Loucy (cell line): ENCODE measurements at regions not wholly inside any gene's neighbourhood (a gene's known extent, or its start where the extent isn't known, plus 50 kb on each side); places are given as distances from the start of the nearest gene placed in this dataset.

Experiments
- H2AFZ ChIP-seq: fragments of 200-600 bp; sonication (generic); 2 replicates; pipeline ENCODE4 v1.6.0; 2016; ENCODE audit warnings: antibody characterized with exemption, mild to moderate bottlenecking, low read length, moderate library complexity
- H3F3A ChIP-seq: fragments of 200-600 bp; 2 replicates; pipeline ENCODE4 v1.6.0; 2016; ENCODE audit warnings: antibody characterized with exemption, low read depth, mild to moderate bottlenecking
- H3K27me3 ChIP-seq: fragments of 200-600 bp; sonication (generic); 2 replicates; pipeline ENCODE4 v1.6.1; 2014; ENCODE audit warnings: low read length, mild to moderate bottlenecking; ENCODE audit not compliant: insufficient read depth, poor library complexity, severe bottlenecking
- H3K36me3 ChIP-seq: fragments of 200-600 bp; sonication (generic); 2 replicates; pipeline ENCODE4 v1.6.1; 2016; ENCODE audit warnings: low read length; ENCODE audit not compliant: insufficient read depth
- H3K4me1 ChIP-seq: fragments of 200-600 bp; sonication (generic); 2 replicates; pipeline ENCODE4 v1.5.1; 2014; ENCODE audit warnings: low read length, mild to moderate bottlenecking; ENCODE audit not compliant: insufficient read depth, poor library complexity, severe bottlenecking
- H3K4me2 ChIP-seq: fragments of 200-600 bp; sonication (generic); 2 replicates; pipeline ENCODE4 v1.6.0; 2014; ENCODE audit warnings: antibody characterized with exemption, low read length, low read depth, mild to moderate bottlenecking; ENCODE audit not compliant: poor library complexity, severe bottlenecking
- H3K4me3 ChIP-seq: fragments of 200-600 bp; sonication (generic); 2 replicates; pipeline ENCODE4 v1.5.1; 2014; ENCODE audit warnings: low read length, mild to moderate bottlenecking, mixed read lengths; ENCODE audit not compliant: poor library complexity, severe bottlenecking
- H3K79me2 ChIP-seq: fragments of 200-600 bp; sonication (generic); 2 replicates; pipeline ENCODE4 v1.6.1; 2014; ENCODE audit warnings: low read length; ENCODE audit not compliant: insufficient read depth
- H3K9ac ChIP-seq: fragments of 200-600 bp; sonication (generic); 2 replicates; pipeline ENCODE4 v1.6.0; 2014; ENCODE audit warnings: mild to moderate bottlenecking, low read depth, low read length, moderate library complexity; ENCODE audit not compliant: poor library complexity, severe bottlenecking
- H3K9me2 ChIP-seq: fragments of 200-600 bp; sonication (generic); replicated peaks from 2 replicates; pipeline ENCODE4 v1.6.1; 2016; ENCODE audit warnings: low read depth, low read length, mixed read lengths
- H3K9me3 ChIP-seq: fragments of 200-600 bp; sonication (generic); 2 replicates; pipeline ENCODE4 v1.6.1; 2014; ENCODE audit warnings: mild to moderate bottlenecking, antibody characterized with exemption, low read length, low read depth; ENCODE audit not compliant: insufficient read depth
- H4K20me1 ChIP-seq: fragments of 200-600 bp; sonication (generic); 2 replicates; pipeline ENCODE4 v1.6.0; 2014; ENCODE audit warnings: antibody characterized with exemption, low read length, mild to moderate bottlenecking; ENCODE audit not compliant: insufficient read depth, poor library complexity, severe bottlenecking
- EZH2phosphoT487 ChIP-seq: fragments of 200-600 bp; IDR thresholded peaks from 2 replicates; pipeline ENCODE4 v1.6.1; 2018; ENCODE audit warnings: antibody characterized with exemption, mild to moderate bottlenecking, moderate library complexity, borderline replicate concordance
- TF ChIP-seq, protein P1 (sequence below): fragments of 200-600 bp; sonication (generic); conservative IDR thresholded peaks from 2 replicates; pipeline ENCODE4 v1.5.1; 2014; ENCODE audit warnings: mild to moderate bottlenecking, antibody characterized with exemption, low read length

GRCh38 chr11:114845766-114846415 is 167.6 kb downstream of the NXPE2 start:
- Histone ChIP-seq H3K9ac (no peak overlapping the region), H2AFZ (no peak overlapping the region), H3K9me3 (no peaks in the 10 kb centered on the region), H3K4me1 (no peaks in the 10 kb centered on the region), H3F3A (no peaks in the 10 kb centered on the region), H3K4me3 (no peak overlapping the region), H3K9me2 (no peaks in the 10 kb centered on the region), H3K36me3 (no peaks in the 10 kb centered on the region), H3K27me3 (no peaks in the 10 kb centered on the region), H4K20me1 (no peaks in the 10 kb centered on the region), H3K4me2 (no peak overlapping the region), H3K79me2 (no peaks in the 10 kb centered on the region)
- TF ChIP-seq EZH2phosphoT487 = no peak
- TF ChIP-seq, protein P1, sequence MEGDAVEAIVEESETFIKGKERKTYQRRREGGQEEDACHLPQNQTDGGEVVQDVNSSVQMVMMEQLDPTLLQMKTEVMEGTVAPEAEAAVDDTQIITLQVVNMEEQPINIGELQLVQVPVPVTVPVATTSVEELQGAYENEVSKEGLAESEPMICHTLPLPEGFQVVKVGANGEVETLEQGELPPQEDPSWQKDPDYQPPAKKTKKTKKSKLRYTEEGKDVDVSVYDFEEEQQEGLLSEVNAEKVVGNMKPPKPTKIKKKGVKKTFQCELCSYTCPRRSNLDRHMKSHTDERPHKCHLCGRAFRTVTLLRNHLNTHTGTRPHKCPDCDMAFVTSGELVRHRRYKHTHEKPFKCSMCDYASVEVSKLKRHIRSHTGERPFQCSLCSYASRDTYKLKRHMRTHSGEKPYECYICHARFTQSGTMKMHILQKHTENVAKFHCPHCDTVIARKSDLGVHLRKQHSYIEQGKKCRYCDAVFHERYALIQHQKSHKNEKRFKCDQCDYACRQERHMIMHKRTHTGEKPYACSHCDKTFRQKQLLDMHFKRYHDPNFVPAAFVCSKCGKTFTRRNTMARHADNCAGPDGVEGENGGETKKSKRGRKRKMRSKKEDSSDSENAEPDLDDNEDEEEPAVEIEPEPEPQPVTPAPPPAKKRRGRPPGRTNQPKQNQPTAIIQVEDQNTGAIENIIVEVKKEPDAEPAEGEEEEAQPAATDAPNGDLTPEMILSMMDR = no peak

GRCh38 chr11:114846416-114846791 is 168.1 kb downstream of the NXPE2 start:
- Histone ChIP-seq H3K9ac (no peak overlapping the region), H4K20me1 (no peaks in the 10 kb centered on the region), H3K4me2 (no peak overlapping the region), H3K79me2 (no peaks in the 10 kb centered on the region), H3K4me1 (no peaks in the 10 kb centered on the region), H3K9me3 (no peaks in the 10 kb centered on the region), H3K36me3 (no peaks in the 10 kb centered on the region), H3F3A (no peaks in the 10 kb centered on the region), H3K9me2 (no peaks in the 10 kb centered on the region), H3K27me3 (no peaks in the 10 kb centered on the region), H3K4me3 (no peak overlapping the region), H2AFZ (no peak overlapping the region)
- no peak for TF ChIP-seq EZH2phosphoT487
- TF ChIP-seq, protein P1 = peak; percentile 34; the same call in 1 of the 2 replicates

DNA sequence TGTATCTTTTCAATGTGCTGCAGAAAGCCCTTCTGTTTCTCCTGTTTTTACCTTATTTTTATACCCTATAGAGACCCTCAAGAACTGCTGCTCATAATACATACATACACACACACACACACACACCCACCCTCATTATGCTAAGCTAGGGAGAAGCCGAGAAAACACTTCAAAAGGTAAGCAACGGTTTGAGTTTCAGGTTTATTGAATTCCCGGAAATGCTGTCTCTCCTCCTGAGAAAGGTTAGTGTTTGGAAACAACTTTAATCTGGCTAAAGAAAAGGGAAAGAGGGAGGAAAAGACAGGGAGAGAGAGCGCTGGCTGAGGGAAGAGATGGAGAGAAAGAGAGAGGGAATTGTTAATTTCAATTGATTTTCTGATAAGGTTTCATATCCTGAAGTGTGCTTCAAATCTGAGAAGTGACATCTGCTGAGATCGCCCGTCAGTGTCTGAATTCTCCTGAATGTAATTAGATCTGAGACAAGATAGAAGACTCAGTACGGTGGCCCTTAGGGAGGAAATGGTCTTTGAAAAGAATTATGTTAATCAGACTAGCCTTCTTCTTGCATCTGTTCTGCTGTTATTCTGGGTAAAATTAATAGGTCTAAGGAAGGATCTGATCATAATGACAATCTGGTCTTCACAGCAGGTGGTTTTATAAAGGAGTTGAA is 169.1 kb downstream of the NXPE2 start:
- no peaks in the 10 kb centered on the region for H3K79me2 ChIP-seq
- H3K9ac ChIP-seq = no peak overlapping the region
- H3K4me1 ChIP-seq = no peaks in the 10 kb centered on the region
- TF ChIP-seq EZH2phosphoT487 = no peak
- TF ChIP-seq, protein P1 = no peak
- H3K36me3 ChIP-seq = no peaks in the 10 kb centered on the region
- H3K9me2 ChIP-seq = no peaks in the 10 kb centered on the region
- H2AFZ ChIP-seq = no peak overlapping the region
- H3K27me3 ChIP-seq = no peaks in the 10 kb centered on the region
- no peaks in the 10 kb centered on the region for H3F3A ChIP-seq
- no peak overlapping the region for H3K4me2 ChIP-seq
- no peak overlapping the region for H3K4me3 ChIP-seq
- no peaks in the 10 kb centered on the region for H3K9me3 ChIP-seq
- no peaks in the 10 kb centered on the region for H4K20me1 ChIP-seq
